Astrocyte (in vitro differentiated cells and primary cell): ENCODE measurements at regions not wholly inside any gene's neighbourhood (a gene's known extent, or its start where the extent isn't known, plus 50 kb on each side); places are given as distances from the start of the nearest gene placed in this dataset.

Experiments used
- EZH2 ChIP-seq: IDR thresholded peaks from 2 replicates; pipeline ENCODE4 v1.6.1; 2012; ENCODE audit warnings: mild to moderate bottlenecking, low read length, inconsistent platforms; ENCODE audit not compliant: insufficient read depth
- TF ChIP-seq, protein P1 (sequence below): IDR thresholded peaks from 2 replicates; pipeline ENCODE4 v1.5.1; 2011; ENCODE audit warnings: low read depth, mild to moderate bottlenecking, inconsistent platforms, low read length, moderate library complexity; ENCODE audit not compliant: insufficient read depth

DNA sequence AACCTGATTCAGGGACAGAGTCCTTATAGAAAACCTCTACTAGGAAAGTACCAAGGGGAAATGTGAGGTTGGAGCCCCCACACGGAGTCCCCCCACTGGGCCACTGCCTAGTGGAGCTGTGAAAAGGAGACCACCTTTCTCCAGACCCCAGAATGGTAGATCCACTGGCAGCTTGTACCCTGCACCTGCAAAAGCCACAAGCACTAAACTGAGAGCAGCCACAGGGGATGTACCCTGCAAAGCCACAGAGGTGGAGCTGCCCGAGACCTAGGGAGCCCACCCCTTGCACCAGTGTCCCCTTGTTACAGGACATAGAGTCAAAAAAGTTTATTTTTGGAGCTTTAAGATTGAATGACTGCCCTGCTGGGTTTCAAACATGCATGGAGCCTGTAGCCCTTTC lies 87.2 kb upstream of the KCNMA1 start:
- TF ChIP-seq, protein P1, sequence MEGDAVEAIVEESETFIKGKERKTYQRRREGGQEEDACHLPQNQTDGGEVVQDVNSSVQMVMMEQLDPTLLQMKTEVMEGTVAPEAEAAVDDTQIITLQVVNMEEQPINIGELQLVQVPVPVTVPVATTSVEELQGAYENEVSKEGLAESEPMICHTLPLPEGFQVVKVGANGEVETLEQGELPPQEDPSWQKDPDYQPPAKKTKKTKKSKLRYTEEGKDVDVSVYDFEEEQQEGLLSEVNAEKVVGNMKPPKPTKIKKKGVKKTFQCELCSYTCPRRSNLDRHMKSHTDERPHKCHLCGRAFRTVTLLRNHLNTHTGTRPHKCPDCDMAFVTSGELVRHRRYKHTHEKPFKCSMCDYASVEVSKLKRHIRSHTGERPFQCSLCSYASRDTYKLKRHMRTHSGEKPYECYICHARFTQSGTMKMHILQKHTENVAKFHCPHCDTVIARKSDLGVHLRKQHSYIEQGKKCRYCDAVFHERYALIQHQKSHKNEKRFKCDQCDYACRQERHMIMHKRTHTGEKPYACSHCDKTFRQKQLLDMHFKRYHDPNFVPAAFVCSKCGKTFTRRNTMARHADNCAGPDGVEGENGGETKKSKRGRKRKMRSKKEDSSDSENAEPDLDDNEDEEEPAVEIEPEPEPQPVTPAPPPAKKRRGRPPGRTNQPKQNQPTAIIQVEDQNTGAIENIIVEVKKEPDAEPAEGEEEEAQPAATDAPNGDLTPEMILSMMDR: no peak
- no peak for TF ChIP-seq EZH2
